GM06990 (cell line): ENCODE measurements at regions not wholly inside any gene's neighbourhood (a gene's known extent, or its start where the extent isn't known, plus 50 kb on each side); places are given as distances from the start of the nearest gene placed in this dataset.

Experiments
- DNase-seq: peaks from one replicate; pipeline ENCODE4 v3.0.0-alpha.2; 2011; ENCODE audit not compliant: insufficient read length; ENCODE audit errors: extremely low read depth
- H3K27me3 ChIP-seq: replicated peaks from 2 replicates; pipeline ENCODE4 v1.6.0; 2011; ENCODE audit warnings: low read length; ENCODE audit not compliant: control insufficient read depth, insufficient read depth
- H3K36me3 ChIP-seq: 2 replicates; pipeline ENCODE4 v1.5.1; 2011; ENCODE audit warnings: low read length; ENCODE audit not compliant: control insufficient read depth, insufficient read depth
- H3K4me3 ChIP-seq: replicated peaks from 2 replicates; pipeline ENCODE4 v1.5.1; 2011; ENCODE audit warnings: low read depth, mild to moderate bottlenecking, control low read depth, low read length
- CTCF ChIP-seq: IDR thresholded peaks from 2 replicates; pipeline ENCODE4 v1.5.1; 2011; ENCODE audit warnings: low read length, control low read depth, mild to moderate bottlenecking, inconsistent platforms; ENCODE audit not compliant: insufficient read depth, poor library complexity, severe bottlenecking

- no peak for TF ChIP-seq CTCF
- H3K27me3 ChIP-seq = no peaks in the 10 kb centered on the region
- H3K4me3 ChIP-seq = no peak overlapping the region
- DNase-seq = no peak
- H3K36me3 ChIP-seq = no peaks in the 10 kb centered on the region
These were observed 184.6 kb upstream of the CNTN5 start for GRCh38 chr11:98836156-98836555.

- no peak for TF ChIP-seq CTCF
These were observed 178.6 kb upstream of the CNTN5 start for GRCh38 chr11:98842187-98842586.

DNA sequence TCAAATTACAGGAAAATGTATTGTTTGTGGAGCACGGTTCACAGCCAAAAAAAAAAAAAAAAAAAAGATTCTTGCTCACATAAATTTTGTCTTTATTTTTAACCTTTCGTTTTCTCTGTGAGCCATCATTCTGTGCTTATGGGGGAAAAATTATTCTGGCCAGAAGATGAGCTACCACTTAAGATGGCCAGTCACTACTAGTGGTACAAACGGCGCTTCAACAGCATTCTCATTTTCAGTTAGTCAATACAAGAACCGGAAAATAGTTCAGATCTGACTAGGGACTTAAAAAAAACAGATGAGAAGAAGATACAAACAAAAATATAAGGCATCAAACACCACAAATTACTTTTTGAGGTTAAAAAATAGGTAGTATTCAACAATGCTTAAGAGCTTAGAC is 158.6 kb upstream of the CNTN5 start:
- no peak for DNase-seq
- Histone ChIP-seq H3K36me3 (no peaks in the 10 kb centered on the region), H3K4me3 (no peak overlapping the region), H3K27me3 (no peaks in the 10 kb centered on the region)
- no peak for TF ChIP-seq CTCF

More at GRCh38 chr11:98842187-98842586, 178.6 kb upstream of the CNTN5 start:
- Histone ChIP-seq H3K4me3 (no peak overlapping the region), H3K27me3 (no peaks in the 10 kb centered on the region), H3K36me3 (no peaks in the 10 kb centered on the region)
- DNase-seq = no peak

GRCh38 chr11:98871690-98872089 is 149.1 kb upstream of the CNTN5 start:
- DNase-seq = no peak
- no peaks in the 10 kb centered on the region for H3K36me3 ChIP-seq
- TF ChIP-seq CTCF = no peak
- H3K27me3 ChIP-seq = no peaks in the 10 kb centered on the region
- no peak overlapping the region for H3K4me3 ChIP-seq

GRCh38 chr11:98874050-98874449 is 146.7 kb upstream of the CNTN5 start:
- DNase-seq = no peak

More at GRCh38 chr11:98874050-98874449, 146.7 kb upstream of the CNTN5 start:
- H3K27me3 ChIP-seq = no peaks in the 10 kb centered on the region
- no peak for TF ChIP-seq CTCF
- no peaks in the 10 kb centered on the region for H3K36me3 ChIP-seq
- H3K4me3 ChIP-seq = no peak overlapping the region
